HepG2 (cell line): ENCODE measurements at regions not wholly inside any gene's neighbourhood (a gene's known extent, or its start where the extent isn't known, plus 50 kb on each side); places are given as distances from the start of the nearest gene placed in this dataset.

Experiments used
- ATAC-seq: fragments of 200-7000 bp; cut with Tn5 transposase; 3 replicates; pipeline ENCODE4 v1.9.1; 2020; ENCODE audit warnings: mild to moderate bottlenecking, moderate library complexity
- BruUV-seq: library from RNA; stranded (reverse); fragments of 400-500 nt; replicated peaks from 2 replicates; lab custom pipeline; 2021; lab: Mats Ljungman, UMichigan
- CTCF ChIA-PET: fragments of 300-600 bp; formaldehyde crosslinking; extraction: SDS; loops from one replicate; lab custom pipeline; 2021; ENCODE audit warnings: low total read pairs, inconsistent platforms, low intra/inter-chr PET ratio; lab: Yijun Ruan, JAX
- POLR2A ChIA-PET: fragments of 350-600 bp; sonication (Branson Sonifier 250); formaldehyde crosslinking; loops from one replicate; lab custom pipeline; 2020; ENCODE audit warnings: antibody characterized with exemption, inconsistent platforms; lab: Yijun Ruan, JAX
- DNase-seq: peaks from one replicate; pipeline ENCODE4 v3.0.0-alpha.2; 2015; ENCODE audit warnings: low spot score
- FAIRE-seq: peaks from 3 replicates; lab custom pipeline; 2011; peaks lifted over from hg19 to GRCh38; lab: Jason Lieb, UNC
- H2AFZ ChIP-seq: one replicate; pipeline ENCODE4 v1.6.1; 2011; ENCODE audit warnings: low read length, inconsistent platforms
- H3K27ac ChIP-seq: fragments of 300-600 bp; 3 replicates; pipeline ENCODE4 v1.8.0; 2011; ENCODE audit warnings: mixed run types, mild to moderate bottlenecking, mixed read lengths, low read length, inconsistent platforms; ENCODE audit not compliant: insufficient read depth; ENCODE audit errors: extremely low read length
- H3K27me3 ChIP-seq, 2 experiments: fragments of 200-600 bp in 1 of 2; 2 replicates in 1 of 2; 3 replicates in 1 of 2; pipeline versions ENCODE4 v1.6.0 to v1.8.0; 2011; ENCODE audit warnings: low read length in 2 of 2, mild to moderate bottlenecking in 2 of 2, moderate library complexity in 2 of 2, inconsistent platforms in 1 of 2; ENCODE audit not compliant: insufficient read depth in 2 of 2, control insufficient read depth in 1 of 2
- H3K36me3 ChIP-seq, 2 experiments: fragments of 200-600 bp in 1 of 2; replicated peaks in 1 of 2; 2 replicates in 1 of 2; 3 replicates in 1 of 2; pipeline versions ENCODE4 v1.5.1 to v1.8.0; 2011; ENCODE audit warnings: low read length in 2 of 2, inconsistent platforms in 1 of 2; ENCODE audit not compliant: insufficient read depth in 2 of 2, control insufficient read depth in 1 of 2
- H3K4me1 ChIP-seq: 2 replicates; pipeline ENCODE4 v1.5.1; 2012; ENCODE audit warnings: low read length, inconsistent platforms; ENCODE audit not compliant: insufficient read depth
- H3K4me2 ChIP-seq: 2 replicates; pipeline ENCODE4 v1.6.0; 2011; ENCODE audit warnings: low read depth, low read length, inconsistent platforms
- H3K4me3 ChIP-seq, 3 experiments: fragments of 200-600 bp in 1 of 3; sonication (generic), shearing (Covaris generic) in 1 of 3; replicated peaks in 1 of 3; 2 replicates each; pipeline ENCODE4 v1.5.1; 2011 to 2016; ENCODE audit warnings: low read length in 3 of 3, inconsistent platforms in 2 of 3, low read depth in 2 of 3, mild to moderate bottlenecking in 2 of 3, control low read depth in 1 of 3, mixed read lengths in 1 of 3; ENCODE audit not compliant: insufficient read depth in 1 of 3
- H3K79me2 ChIP-seq: one replicate; pipeline ENCODE4 v1.6.1; 2011; ENCODE audit warnings: low read length, inconsistent platforms; ENCODE audit not compliant: insufficient read depth
- H3K9ac ChIP-seq: 2 replicates; pipeline ENCODE4 v1.6.0; 2011; ENCODE audit warnings: mild to moderate bottlenecking, low read depth, low read length, inconsistent platforms; ENCODE audit not compliant: insufficient read depth
- H3K9me3 ChIP-seq: 2 replicates; pipeline ENCODE4 v1.5.1; 2012; ENCODE audit warnings: mild to moderate bottlenecking, low read length
- H4K20me1 ChIP-seq: 2 replicates; pipeline ENCODE4 v1.6.0; 2011; ENCODE audit warnings: inconsistent platforms, mild to moderate bottlenecking, low read length, moderate library complexity; ENCODE audit not compliant: insufficient read depth
- FOXC1 ChIP-seq: sonication (generic); formaldehyde crosslinking; IDR thresholded peaks from 2 replicates; pipeline ENCODE4 v1.8.0; 2022; ENCODE audit warnings: mild to moderate bottlenecking, missing genetic modification reagents, borderline replicate concordance
- FOXJ3 ChIP-seq: sonication (generic); formaldehyde crosslinking; IDR thresholded peaks from 2 replicates; pipeline ENCODE4 v1.4.0; 2020; ENCODE audit warnings: missing genetic modification reagents, mild to moderate bottlenecking, borderline replicate concordance
- GPN1 ChIP-seq: sonication (generic); formaldehyde crosslinking; IDR thresholded peaks from 2 replicates; pipeline ENCODE4 v1.5.1; 2020; ENCODE audit warnings: missing genetic modification reagents, borderline replicate concordance
- MXD3 ChIP-seq: IDR thresholded peaks from 2 replicates; pipeline ENCODE4 v1.6.1; 2016; ENCODE audit warnings: mild to moderate bottlenecking, missing biosample characterization, missing genetic modification reagents
- SALL2 ChIP-seq: sonication (generic); formaldehyde crosslinking; IDR thresholded peaks from 2 replicates; pipeline ENCODE4 v1.8.1; 2023; ENCODE audit warnings: mild to moderate bottlenecking, missing genetic modification reagents, inconsistent platforms
- SETDB1 ChIP-seq: sonication (generic); formaldehyde crosslinking; IDR thresholded peaks from 2 replicates; pipeline ENCODE4 v1.5.1; 2020; ENCODE audit warnings: missing genetic modification reagents, mild to moderate bottlenecking, borderline replicate concordance
- TFDP2 ChIP-seq: sonication (generic); formaldehyde crosslinking; IDR thresholded peaks from 2 replicates; pipeline ENCODE4 v1.4.0; 2020; ENCODE audit warnings: missing genetic modification reagents
- ZC3H4 ChIP-seq: sonication (generic); formaldehyde crosslinking; IDR thresholded peaks from 2 replicates; pipeline ENCODE4 v1.4.0; 2020; ENCODE audit warnings: missing genetic modification reagents, borderline replicate concordance
- ZFP36L2 ChIP-seq: sonication (generic); formaldehyde crosslinking; IDR thresholded peaks from 2 replicates; pipeline ENCODE4 v1.4.0; 2020; ENCODE audit warnings: missing genetic modification reagents
- ZNF224 ChIP-seq: sonication (generic); formaldehyde crosslinking; IDR thresholded peaks from 2 replicates; pipeline ENCODE4 v1.5.0; 2020; ENCODE audit warnings: mild to moderate bottlenecking, missing genetic modification reagents
- ZNF597 ChIP-seq: sonication (generic); formaldehyde crosslinking; IDR thresholded peaks from 2 replicates; pipeline ENCODE4 v1.5.0; 2020; ENCODE audit warnings: missing genetic modification reagents
- ZNF614 ChIP-seq: IDR thresholded peaks from 2 replicates; pipeline ENCODE4 v1.6.1; 2018; ENCODE audit warnings: missing biosample characterization, missing genetic modification reagents, inconsistent platforms, borderline replicate concordance
- ZNF678 ChIP-seq: sonication (generic); formaldehyde crosslinking; IDR thresholded peaks from 2 replicates; pipeline ENCODE4 v1.4.0; 2020; ENCODE audit warnings: mild to moderate bottlenecking, missing genetic modification reagents
- ZNF766 ChIP-seq: sonication (generic); formaldehyde crosslinking; IDR thresholded peaks from 2 replicates; pipeline ENCODE4 v1.5.0; 2020; ENCODE audit warnings: missing genetic modification reagents, borderline replicate concordance
- ZNF776 ChIP-seq: sonication (generic); formaldehyde crosslinking; IDR thresholded peaks from 2 replicates; pipeline ENCODE4 v1.4.0; 2020; ENCODE audit warnings: mild to moderate bottlenecking, missing genetic modification reagents
- WGBS: methylation state at CpG from one replicate; pipeline ENCODE4 v1.1.6; 2017; ENCODE audit warnings: low lambda C conversion rate; 5-methylcytosine and 5-hydroxymethylcytosine counted together
- in situ Hi-C: cut with HindIII; loops from 2 replicates; pipeline ENCODE4 v1.10.0; 2017; ENCODE audit warnings: low pct_unique_long_range_greater_than_20kb; ENCODE audit not compliant: extremely low pct_ligation_motif_present
- intact Hi-C: fragments of 100-400 bp; cut with micrococcal nuclease; formaldehyde crosslinking; loops from one replicate; pipeline ENCODE4 v1.10.0; 2022; ENCODE audit not compliant: unreplicated experiment

GRCh38 chr6:33955566-33955965 is 151.8 kb upstream of the MLN start:
- CTCF ChIA-PET, result no interaction called here
- no peak for FAIRE-seq
- H3K36me3 ChIP-seq, result no peaks in the 10 kb centered on the region
- no peak overlapping the region for H3K4me3 ChIP-seq
- no peak overlapping the region for H3K9ac ChIP-seq
- no peak for DNase-seq
- no peak overlapping the region for H2AFZ ChIP-seq
- in situ Hi-C loops, result no loop called here
- no peak overlapping the region for H3K27ac ChIP-seq
- no peaks in the 10 kb centered on the region for H3K9me3 ChIP-seq
- no peak for ATAC-seq
- H3K27me3 ChIP-seq, result peaks cover 2 to 48% of the 10 kb centered on the region in 2 experiments; a peak in 4 of 5 replicates
- no peaks in the 10 kb centered on the region for H3K79me2 ChIP-seq
- BruUV-seq, result no TSS peak
- H3K4me1 ChIP-seq, result no peaks in the 10 kb centered on the region
- no peak for TF ChIP-seq ZNF614 (CRISPR knock-in tag)
- TF ChIP-seq GPN1 (CRISPR knock-in tag), result no peak
- TF ChIP-seq FOXC1 (CRISPR knock-in tag), result no peak
- TF ChIP-seq SETDB1 (CRISPR knock-in tag), result no peak
- no peak for TF ChIP-seq SALL2 (CRISPR knock-in tag)
- no peak for TF ChIP-seq ZNF766 (CRISPR knock-in tag)
- TF ChIP-seq MXD3 (CRISPR knock-in tag), result no peak
- TF ChIP-seq ZFP36L2, result no peak
- TF ChIP-seq ZNF597 (CRISPR knock-in tag), result no peak
- TF ChIP-seq ZNF678 (CRISPR knock-in tag), result no peak
- no peak for TF ChIP-seq ZNF776
- no peak for TF ChIP-seq FOXJ3 (CRISPR knock-in tag)
- TF ChIP-seq TFDP2 (CRISPR knock-in tag), result no peak
- TF ChIP-seq ZC3H4 (CRISPR knock-in tag), result no peak
- TF ChIP-seq ZNF224 (CRISPR knock-in tag), result no peak
- H4K20me1 ChIP-seq, result no peaks in the 10 kb centered on the region; the same call in 1 of the 2 replicates
- no peak overlapping the region for H3K4me2 ChIP-seq
- intact Hi-C loops, result no loop called here
- POLR2A ChIA-PET, result no interaction called here
- WGBS, result 45% methylated on average over 3 of the region's 6 CpGs
